Activated naive CD8-positive, alpha-beta T cell treated with anti-CD3 and anti-CD28 coated beads, Interleukin-2, amount 50 U/mL, for 16 hours (primary cell): ENCODE measurements at regions not wholly inside any gene's neighbourhood (a gene's known extent, or its start where the extent isn't known, plus 50 kb on each side); places are given as distances from the start of the nearest gene placed in this dataset.

Experiments used
- DNase-seq: peaks from one replicate; pipeline ENCODE4 v3.0.0-alpha.2; 2020; ENCODE audit warnings: low read depth, low spot score

DNA sequence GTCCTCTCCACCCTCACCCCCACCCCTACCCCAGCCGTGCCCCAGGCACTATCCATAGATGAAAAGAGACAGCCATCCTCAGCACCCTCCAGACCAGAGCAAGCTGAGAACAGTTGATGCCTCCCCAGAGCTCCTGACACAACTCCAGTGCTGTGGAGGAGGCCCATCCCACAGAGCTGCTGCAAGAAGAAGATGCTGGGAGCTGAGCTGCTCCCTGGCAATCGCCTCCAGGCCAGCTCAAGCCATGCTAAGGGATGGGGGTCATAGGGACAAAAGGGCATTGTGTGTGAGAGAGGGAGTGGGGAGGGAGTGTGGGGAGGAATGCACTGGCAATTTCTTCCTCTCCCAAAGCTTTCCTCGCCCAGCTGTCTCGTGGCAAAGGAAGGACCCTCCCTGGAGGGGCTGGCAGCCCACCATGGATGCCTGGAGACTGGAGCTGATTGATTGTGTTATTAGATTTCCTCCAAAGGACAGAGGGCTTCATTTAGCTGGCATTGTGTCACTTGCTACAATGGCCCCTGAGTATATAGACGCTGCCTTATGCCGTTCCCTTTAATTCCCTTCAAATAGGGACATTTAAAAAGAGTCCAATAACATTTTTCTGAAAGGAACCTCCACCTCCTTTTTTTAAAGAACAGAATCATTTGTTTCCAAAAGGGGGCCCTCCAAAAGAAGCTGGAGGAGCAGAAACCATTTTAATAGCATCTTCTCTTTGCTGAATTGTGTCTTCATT, 476.4 kb downstream of the FOXO1 start:
- no peak for DNase-seq

- no peak for DNase-seq
Measured at GRCh38 chr13:40190641-40191100, 475.8 kb downstream of the FOXO1 start.

DNA sequence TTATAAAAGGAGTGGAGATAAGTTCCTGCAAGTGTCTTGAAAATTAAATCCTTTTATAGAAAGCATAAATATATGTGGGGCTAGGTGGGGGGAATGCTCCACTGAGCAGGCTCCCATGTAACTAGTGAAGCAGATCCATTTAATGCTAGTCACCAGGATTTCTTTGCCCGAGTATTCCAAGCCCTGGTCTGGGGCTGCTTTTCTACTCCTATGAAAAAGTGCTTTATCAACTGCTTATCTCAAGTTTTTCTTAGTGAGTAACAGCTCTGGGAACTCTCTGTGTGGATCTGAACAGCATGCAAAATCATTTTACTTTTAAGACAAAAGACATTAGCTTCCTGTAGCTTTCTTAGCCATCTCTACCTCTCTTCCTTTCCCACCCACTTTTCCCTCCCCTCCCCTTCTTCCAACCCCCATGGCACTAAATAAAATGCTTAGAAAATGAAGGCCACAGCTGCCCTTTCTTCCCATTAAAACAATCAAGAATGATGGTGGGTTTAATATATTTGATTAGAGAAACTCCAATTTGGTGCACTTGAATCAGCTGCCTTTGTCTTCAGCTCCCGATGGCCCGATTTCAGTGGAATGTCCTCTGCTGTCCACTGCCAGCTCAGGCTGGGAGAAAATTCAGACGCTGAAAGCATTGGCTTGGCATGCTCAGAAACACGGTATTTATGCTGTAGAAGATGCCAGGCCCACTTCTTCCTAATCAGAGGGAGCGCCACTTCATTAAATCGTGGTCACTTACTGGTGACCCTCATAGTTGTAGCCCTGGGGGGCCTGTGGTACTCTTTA, 475.1 kb downstream of the FOXO1 start:
- no peak for DNase-seq

DNA sequence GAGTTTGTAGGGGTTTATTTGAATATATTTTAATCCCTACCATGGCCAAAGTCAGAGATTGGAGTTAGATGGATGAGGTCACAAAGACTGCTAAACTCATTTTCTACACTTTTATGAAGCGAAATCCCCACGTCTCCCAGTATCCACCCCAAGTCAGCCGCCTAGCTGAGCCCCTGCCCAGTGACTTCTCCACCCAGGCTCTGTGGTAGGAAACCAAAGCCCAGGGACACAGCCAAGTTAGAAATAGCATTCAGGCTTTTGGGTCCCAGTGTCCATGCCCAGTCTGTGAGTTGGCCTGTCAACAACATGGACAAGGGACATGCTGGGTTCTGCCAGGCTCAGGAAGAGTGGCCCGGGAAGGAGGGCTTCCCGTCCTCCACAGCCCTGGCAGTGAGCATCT, 474.0 kb downstream of the FOXO1 start:
- no peak for DNase-seq

- DNase-seq, result no peak
Measured at GRCh38 chr13:40192858-40193257, 473.6 kb downstream of the FOXO1 start.

DNA sequence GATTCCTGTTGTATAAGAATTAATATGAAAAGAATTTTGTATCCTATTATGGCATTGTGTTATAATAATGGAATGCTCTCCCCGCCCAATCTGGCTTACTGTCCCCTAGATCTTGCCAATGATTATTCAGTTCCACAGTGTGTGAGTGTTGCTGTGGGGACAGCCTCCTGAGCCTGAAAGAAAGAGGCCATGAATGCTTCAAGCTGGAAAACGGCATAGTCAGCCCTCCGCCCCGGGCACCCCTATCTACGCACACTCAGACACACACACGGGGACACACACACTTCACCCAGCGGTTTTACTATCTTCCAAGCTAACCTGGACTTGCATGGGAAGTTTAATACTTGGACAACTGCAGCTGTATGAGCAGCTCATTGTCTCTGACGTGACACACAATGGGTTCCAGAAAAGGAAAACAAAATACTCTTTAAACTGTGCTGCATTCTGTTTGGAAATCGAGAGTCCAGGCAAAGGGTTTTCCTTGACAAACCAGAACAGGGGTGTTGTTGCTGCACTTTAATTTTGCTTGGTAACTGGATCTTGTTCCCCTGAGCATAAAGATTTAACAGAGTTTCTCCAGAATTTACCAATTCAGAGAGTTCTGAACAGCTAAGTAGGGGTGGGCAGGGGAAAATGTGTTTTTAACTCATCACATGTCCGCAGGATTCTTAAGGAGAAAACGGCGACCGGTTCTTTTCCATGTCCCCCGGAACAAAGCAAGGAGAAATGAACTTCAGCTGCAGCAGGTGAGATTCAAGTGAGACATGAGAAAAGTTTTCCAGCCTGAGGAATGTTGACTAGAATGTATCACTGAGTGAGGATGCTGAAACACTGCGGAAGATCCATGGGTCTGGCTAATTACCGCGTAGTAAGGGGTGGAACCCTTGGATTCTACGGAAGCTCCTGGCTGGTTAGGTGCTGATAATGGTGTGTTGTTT, 472.9 kb downstream of the FOXO1 start:
- DNase-seq, result no peak

- DNase-seq, result no peak
Measured at GRCh38 chr13:40194224-40194806, 472.1 kb downstream of the FOXO1 start.

DNA sequence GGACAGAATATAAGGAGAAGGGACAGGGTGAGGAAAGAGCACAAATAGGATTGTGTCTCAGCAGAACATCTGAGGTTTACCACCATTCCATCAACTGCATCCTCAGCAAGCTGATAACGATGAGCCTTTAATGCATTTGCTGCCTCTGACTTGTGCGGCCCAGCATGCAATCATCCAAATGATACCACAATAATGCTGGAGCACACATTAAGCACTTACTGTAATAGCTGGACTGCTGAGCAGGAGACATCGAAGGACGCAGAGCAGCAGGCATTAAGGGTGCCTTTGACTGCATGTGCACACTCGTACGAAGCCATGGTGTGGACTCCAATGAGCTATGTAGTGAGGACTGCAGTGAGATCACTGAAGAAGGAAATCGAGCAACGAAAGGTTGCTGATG, 469.4 kb downstream of the FOXO1 start:
- DNase-seq, result no peak

DNA sequence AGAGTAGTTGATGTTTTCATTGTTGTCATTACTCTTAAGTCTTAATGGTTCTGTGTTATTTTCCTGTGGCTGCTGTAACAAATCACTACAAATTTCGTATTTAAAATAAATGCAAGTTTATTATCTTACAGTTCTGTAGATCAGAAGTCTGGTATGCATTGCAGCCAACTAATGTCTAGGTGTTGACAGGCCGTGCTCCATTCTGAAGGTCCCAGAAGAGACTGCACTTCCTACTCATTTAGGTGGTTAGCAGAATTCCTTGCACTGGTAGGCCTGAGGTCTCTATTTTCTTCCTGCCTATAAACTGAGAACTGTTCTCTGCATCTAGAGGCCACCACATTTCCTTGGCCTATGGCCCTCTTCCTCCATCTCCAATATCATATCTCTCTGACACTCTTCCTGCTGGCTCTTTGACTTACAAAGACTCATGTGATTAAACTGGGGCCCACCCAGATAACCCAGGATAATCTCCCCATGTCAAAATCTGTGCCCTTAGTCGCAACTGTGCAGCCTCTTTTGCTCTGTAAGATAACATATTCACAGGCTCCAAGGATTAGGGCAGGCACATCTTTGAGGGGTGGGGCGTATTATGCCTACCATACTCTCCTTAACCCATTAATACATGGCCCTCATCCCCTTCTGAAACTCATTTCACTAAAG, 468.4 kb downstream of the FOXO1 start:
- no peak for DNase-seq

DNA sequence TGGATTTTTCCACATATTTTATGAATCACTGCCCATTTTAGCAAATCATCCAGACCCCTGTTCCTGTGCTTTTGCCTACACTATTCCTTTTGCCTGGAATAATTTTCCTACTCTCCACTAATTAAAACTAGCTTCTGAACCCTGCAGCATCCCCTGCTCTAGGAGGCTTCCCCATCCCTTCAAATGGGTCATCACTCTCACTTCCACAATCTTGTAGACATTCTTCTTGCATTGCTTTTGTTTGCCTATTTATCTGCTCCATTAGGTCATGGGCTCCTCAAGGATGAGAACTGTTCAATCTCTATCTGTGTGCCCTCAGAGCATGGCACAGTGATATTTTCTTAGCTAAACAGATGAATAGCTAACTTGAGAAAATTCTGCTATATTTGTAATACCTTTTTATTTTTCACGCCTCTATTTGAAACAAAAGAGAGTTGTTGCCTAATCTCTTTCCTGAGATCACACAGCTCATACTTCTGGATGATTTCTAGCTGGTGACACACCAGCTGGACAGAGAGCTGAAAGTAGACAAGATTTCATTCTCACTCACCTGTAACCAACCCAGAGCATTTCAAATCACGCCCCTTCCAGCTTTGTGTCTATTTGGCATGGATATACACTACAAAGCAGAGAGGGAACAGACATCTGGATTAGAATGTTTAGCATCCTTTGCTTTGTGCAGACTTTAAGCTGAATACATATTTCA, 466.0 kb downstream of the FOXO1 start:
- DNase-seq, result no peak

- no peak for DNase-seq
Measured at GRCh38 chr13:40204246-40204645, 462.2 kb downstream of the FOXO1 start.

- no peak for DNase-seq
Measured at GRCh38 chr13:40205771-40206240, 460.6 kb downstream of the FOXO1 start.

GRCh38 chr13:40206241-40207000, 460.0 kb downstream of the FOXO1 start:
- no peak for DNase-seq

DNA sequence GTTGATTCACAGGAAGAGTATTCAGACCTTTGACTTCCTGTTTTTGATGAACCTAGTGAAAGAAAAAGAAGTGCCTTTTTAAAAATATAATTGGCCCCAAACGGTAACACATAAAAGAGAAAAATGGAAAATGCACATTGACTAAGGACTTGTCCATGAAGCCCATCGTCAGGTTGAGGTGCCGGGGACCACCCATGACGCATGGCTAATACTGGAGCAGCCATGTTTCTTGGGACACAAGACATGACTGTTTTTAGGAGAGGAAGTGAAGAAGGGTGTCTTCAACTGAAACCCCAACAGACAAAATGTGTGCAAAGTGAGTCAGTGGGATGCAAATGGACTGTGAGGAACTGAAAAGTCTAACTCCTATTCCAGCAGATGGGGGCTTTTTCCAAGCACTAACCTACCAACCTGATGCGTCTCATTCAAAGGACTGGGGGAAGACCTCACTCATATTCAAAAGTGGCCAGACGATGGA, 459.4 kb downstream of the FOXO1 start:
- no peak for DNase-seq

GRCh38 chr13:40208517-40208916, 457.9 kb downstream of the FOXO1 start:
- DNase-seq, result no peak

DNA sequence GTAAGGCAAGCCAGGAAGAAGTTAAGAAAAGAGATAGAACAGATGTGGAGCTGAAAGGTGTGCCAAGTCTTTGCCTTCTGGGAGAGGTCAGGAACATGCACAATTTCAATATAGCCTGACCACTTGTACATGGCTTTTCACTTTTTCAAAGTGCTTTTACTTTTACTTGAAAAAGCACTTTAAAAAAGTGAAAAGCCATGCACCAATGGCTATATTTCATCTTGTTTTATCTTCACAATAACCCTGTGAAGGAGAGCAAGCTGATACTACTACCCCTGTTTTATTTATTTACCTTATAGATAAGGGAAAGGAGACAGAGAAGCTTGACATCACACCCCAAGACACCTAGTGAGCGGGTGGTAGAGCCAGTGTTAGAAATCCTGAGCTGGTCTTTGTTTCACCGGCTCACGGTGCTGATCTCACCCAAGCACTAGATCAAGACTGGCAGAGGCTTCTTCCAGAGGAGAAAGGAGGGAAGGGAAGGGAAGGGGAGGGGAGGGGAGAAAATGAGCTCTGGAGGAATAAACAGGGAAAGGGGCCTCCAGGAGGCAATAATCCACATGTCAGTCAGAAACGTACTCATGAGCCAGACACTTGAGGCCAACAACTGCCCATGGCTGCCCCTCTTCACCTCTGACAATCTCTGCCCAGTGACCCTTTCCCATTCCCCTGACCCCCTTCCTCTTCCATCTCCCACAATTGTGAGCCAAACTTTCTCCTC, 455.4 kb downstream of the FOXO1 start:
- no peak for DNase-seq

GRCh38 chr13:40211586-40211968, 454.9 kb downstream of the FOXO1 start:
- DNase-seq, result no peak

GRCh38 chr13:40213779-40214178, 452.7 kb downstream of the FOXO1 start:
- DNase-seq, result no peak

- no peak for DNase-seq
Measured at GRCh38 chr13:40215311-40215710, 451.1 kb downstream of the FOXO1 start.
